A549 (cell line): ENCODE measurements at regions not wholly inside any gene's neighbourhood (a gene's known extent, or its start where the extent isn't known, plus 50 kb on each side); places are given as distances from the start of the nearest gene placed in this dataset.

Experiments
- CTCF ChIP-seq: fragments of >200 bp; sonication (Bioruptor Twin); formaldehyde crosslinking; IDR thresholded peaks from 3 replicates; pipeline ENCODE4 v1.5.1; 2016
- JUN ChIP-seq, 2 experiments: fragments of >200 bp; sonication (Bioruptor Twin); formaldehyde crosslinking; IDR thresholded peaks; 2 replicates in 1 of 2; 3 replicates in 1 of 2; pipeline ENCODE4 v1.6.1; 2016 to 2017
- KDM5A ChIP-seq: fragments of 200-600 bp; sonication (generic); IDR thresholded peaks from 2 replicates; pipeline ENCODE4 v1.6.1; 2016; ENCODE audit warnings: antibody characterized with exemption, mild to moderate bottlenecking
- MAX ChIP-seq: IDR thresholded peaks from 2 replicates; pipeline ENCODE4 v1.6.1; 2012
- POLR2A ChIP-seq: IDR thresholded peaks from 2 replicates; pipeline ENCODE4 v1.6.1; 2012; ENCODE audit warnings: mild to moderate bottlenecking, low read length
- SREBF2 ChIP-seq: fragments of 450-650 bp; IDR thresholded peaks from 2 replicates; pipeline ENCODE4 v1.6.1; 2014; ENCODE audit warnings: mild to moderate bottlenecking, moderate library complexity

- no peak for TF ChIP-seq KDM5A
- no peak for TF ChIP-seq POLR2A
- no peak for TF ChIP-seq CTCF
- no peak for TF ChIP-seq SREBF2
- no peak for TF ChIP-seq JUN (IDR thresholded peaks at IDR 0.05)
- no peak for TF ChIP-seq MAX
Observed at GRCh38 chr13:48590141-48590901, 57.4 kb upstream of the RCBTB2 start.
